Pancreas (tissue), 10 donors: ENCODE measurements at regions not wholly inside any gene's neighbourhood (a gene's known extent, or its start where the extent isn't known, plus 50 kb on each side); places are given as distances from the start of the nearest gene placed in this dataset.

Experiments
- ATAC-seq, 4 donors: fragments of 200-7000 bp; cut with Tn5 transposase; one replicate each; pipeline versions ENCODE4 v1.8.0 to v1.9.1; 2020; ENCODE audit warnings: mild to moderate bottlenecking in 4 of 4, moderate library complexity in 4 of 4
- DNase-seq, 6 donors: peaks; one replicate each; pipeline ENCODE4 v3.0.0-alpha.2; 2020
- FAIRE-seq: peaks from 2 replicates; lab custom pipeline; 2012; peaks lifted over from hg19 to GRCh38; lab: Jason Lieb, UNC
- H3K27ac ChIP-seq, 4 donors: fragments of 200-600 bp; sonication (generic); 1 replicate in 3 of 4; 2 replicates in 1 of 4; pipeline versions ENCODE4 v1.5.0 to v1.8.0; 2020
- H3K27me3 ChIP-seq, 4 donors: fragments of 200-600 bp; one replicate each; pipeline ENCODE4 v1.8.0; 2021
- H3K36me3 ChIP-seq, 3 donors: fragments of 200-600 bp; sonication (generic) in 1 of 3; one replicate each; pipeline versions ENCODE4 v1.5.0 to v1.8.0; 2020 to 2021
- H3K4me1 ChIP-seq, 3 donors: fragments of 200-600 bp; one replicate each; pipeline ENCODE4 v1.8.0; 2021
- H3K4me3 ChIP-seq, 4 donors: fragments of 200-600 bp; sonication (generic) in 2 of 4; one replicate each; pipeline versions ENCODE4 v1.5.0 to v1.8.0; 2020 to 2021
- H3K9me3 ChIP-seq, 4 donors: fragments of 200-600 bp; one replicate each; pipeline ENCODE4 v1.8.0; 2021
- CTCF ChIP-seq, 4 donors: fragments of 200-600 bp; sonication (generic) in 3 of 4; IDR thresholded peaks; one replicate each; pipeline versions ENCODE4 v1.5.0 to v1.8.0; 2021; ENCODE audit warnings: antibody characterized with exemption in 4 of 4
- WGBS, 2 donors: extraction: QIAGEN DNeasy Blood & Tissue Kit; methylation state at CpG; one replicate each; pipeline ENCODE4 v1.1.7; 2013; 5-methylcytosine and 5-hydroxymethylcytosine counted together
- intact Hi-C, 3 donors: fragments of 100-400 bp; cut with DNase I; formaldehyde crosslinking; loops; one replicate each; pipeline versions ENCODE4 v1.11.1 to v1.14.2; 2022
- donor health status: healthy with polysubstance abuse.
- donor health status: DM: no; HTN: no; CAD: no; lungs with moderate emphysema.
- donor health status: DM: no; HTN: no; CAD: no.
- donor health status: control.
- donor health status: control.
- donor health status: Bipolar disorder and iron deficiency.
- donor health status: DM: yes; HTN: yes; CAD: no.
- donor health status: DM: no; HTN: no; CAD: no.
- donor health status: DM: no; HTN: no; CAD: no.
- donor health status: DM: yes; HTN: yes; CAD: no.

GRCh38 chr16:80208015-80208414, 332.8 kb upstream of the DYNLRB2 start:
- ATAC-seq (no peak), DNase-seq (no peak), FAIRE-seq (no peak)
- Histone ChIP-seq H3K9me3 (no peaks in the 10 kb centered on the region), H3K27me3 (no peaks in the 10 kb centered on the region), H3K27ac (no peak overlapping the region), H3K36me3 (no peaks in the 10 kb centered on the region), H3K4me1 (no peaks in the 10 kb centered on the region), H3K4me3 (no peak overlapping the region)
- 29 to 32% methylated on average over 2 of the region's 2 CpGs for WGBS, 2 donors
- TF ChIP-seq CTCF (IDR thresholded peaks at IDR 0.05): no peak
- intact Hi-C loops: no loop called here

DNA sequence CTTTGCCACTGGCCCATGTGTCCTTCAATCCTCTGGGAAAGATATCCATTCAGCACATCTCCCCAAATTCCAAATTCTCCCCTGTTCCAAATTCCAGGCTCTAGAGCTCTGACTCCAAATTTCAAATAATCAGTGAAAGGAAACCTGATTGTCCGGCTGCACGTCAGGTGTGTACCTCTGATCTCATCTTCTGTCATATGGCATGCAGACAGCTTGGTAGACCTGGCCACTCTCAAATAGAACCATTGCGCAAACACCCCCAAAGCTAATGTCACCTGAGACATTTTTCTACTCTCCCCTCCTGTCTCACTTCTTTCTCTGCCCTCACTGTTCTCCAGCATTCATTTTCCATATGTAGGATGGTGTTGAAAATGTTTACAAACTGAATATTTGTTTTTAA, 337.0 kb upstream of the DYNLRB2 start:
- H3K27ac ChIP-seq: no peak overlapping the region
- FAIRE-seq: no peak
- TF ChIP-seq CTCF (IDR thresholded peaks at IDR 0.05): no peak
- WGBS, 2 donors: 69 to 81% methylated on average over 3 of the region's 3 CpGs
- no peak overlapping the region for H3K4me3 ChIP-seq
- ATAC-seq: no peak
- H3K4me1 ChIP-seq: no peaks in the 10 kb centered on the region
- no peaks in the 10 kb centered on the region for H3K27me3 ChIP-seq
- no peaks in the 10 kb centered on the region for H3K9me3 ChIP-seq
- intact Hi-C loops: no loop called here
- DNase-seq: no peak
- H3K36me3 ChIP-seq: no peaks in the 10 kb centered on the region

DNA sequence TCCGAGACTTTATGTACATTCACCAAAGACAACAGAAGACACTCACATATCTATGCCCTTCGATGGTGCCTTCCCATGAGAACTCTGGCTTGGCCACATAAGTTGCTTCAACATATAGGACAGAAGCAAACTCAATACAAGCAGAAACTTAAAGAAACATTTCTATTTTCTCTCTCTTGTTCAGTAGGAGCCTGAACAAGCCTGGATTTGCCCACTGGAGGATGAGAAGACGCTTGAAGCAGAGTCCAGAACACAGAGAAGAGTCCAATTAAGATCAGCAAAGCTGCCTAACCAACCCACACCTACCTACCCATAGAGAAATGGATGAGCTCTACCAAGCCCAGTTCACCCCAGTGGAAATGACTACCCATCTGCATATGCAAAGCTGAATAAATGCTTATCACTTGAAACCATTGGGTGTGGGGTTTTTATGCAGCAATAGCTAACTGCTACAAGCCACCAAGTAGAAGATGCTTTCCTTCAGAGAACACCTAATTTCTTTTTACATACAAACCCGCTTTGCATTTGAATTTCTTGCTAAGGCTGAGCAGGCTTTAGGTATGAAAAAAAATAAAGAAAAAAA, 337.9 kb upstream of the DYNLRB2 start:
- no peak overlapping the region for H3K27ac ChIP-seq
- DNase-seq (no peak), FAIRE-seq (no peak), ATAC-seq (no peak)
- WGBS, 2 donors: 56 to 70% methylated on average over 4 of the region's 4 CpGs
- TF ChIP-seq CTCF (IDR thresholded peaks at IDR 0.05): no peak
- H3K27me3 ChIP-seq: no peaks in the 10 kb centered on the region
- H3K9me3 ChIP-seq: no peaks in the 10 kb centered on the region
- intact Hi-C loops: no loop called here
- no peak overlapping the region for H3K4me3 ChIP-seq
- H3K4me1 ChIP-seq: no peaks in the 10 kb centered on the region
- H3K36me3 ChIP-seq: no peaks in the 10 kb centered on the region

DNA sequence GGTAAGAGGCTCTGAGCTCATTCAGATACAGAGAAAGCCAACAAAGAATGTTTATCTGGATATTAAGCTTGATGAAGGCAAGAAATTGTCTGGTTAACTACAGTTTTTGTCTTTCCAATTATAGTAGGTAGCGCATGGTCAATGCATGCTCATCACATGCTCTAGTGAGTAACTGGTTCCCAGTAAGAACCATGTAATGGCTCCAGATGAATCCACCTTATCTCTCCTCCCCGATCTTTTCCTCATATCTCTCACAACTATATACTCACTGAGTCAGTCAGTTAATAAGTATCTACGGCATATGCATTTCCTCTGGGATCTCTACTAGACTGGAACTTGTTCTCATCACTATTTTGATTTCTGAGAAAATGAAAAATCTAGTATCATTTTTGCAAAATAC, 340.7 kb upstream of the DYNLRB2 start:
- DNase-seq (no peak), FAIRE-seq (no peak), ATAC-seq (no peak)
- H3K36me3 ChIP-seq: no peaks in the 10 kb centered on the region
- no peak overlapping the region for H3K4me3 ChIP-seq
- WGBS, 2 donors: 64 to 74% methylated on average over 3 of the region's 3 CpGs
- no peaks in the 10 kb centered on the region for H3K9me3 ChIP-seq
- no peaks in the 10 kb centered on the region for H3K4me1 ChIP-seq
- H3K27me3 ChIP-seq: no peaks in the 10 kb centered on the region
- no peak for TF ChIP-seq CTCF (IDR thresholded peaks at IDR 0.05)
- no peak overlapping the region for H3K27ac ChIP-seq
- intact Hi-C loops: no loop called here

GRCh38 chr16:80199614-80200013, 341.2 kb upstream of the DYNLRB2 start:
- Histone ChIP-seq H3K36me3 (no peaks in the 10 kb centered on the region), H3K27me3 (no peaks in the 10 kb centered on the region), H3K4me1 (no peaks in the 10 kb centered on the region), H3K9me3 (no peaks in the 10 kb centered on the region), H3K4me3 (no peak overlapping the region), H3K27ac (no peak overlapping the region)
- 54 to 63% methylated on average over 3 of the region's 3 CpGs for WGBS, 2 donors
- FAIRE-seq (no peak), ATAC-seq (no peak), DNase-seq (no peak)
- intact Hi-C loops: no loop called here
- no peak for TF ChIP-seq CTCF (IDR thresholded peaks at IDR 0.05)
